Transverse colon (tissue), 4 donors: ENCODE measurements at regions not wholly inside any gene's neighbourhood (a gene's known extent, or its start where the extent isn't known, plus 50 kb on each side); places are given as distances from the start of the nearest gene placed in this dataset.

Experiments used
- DNase-seq: peaks from one replicate; pipeline ENCODE4 v3.0.0-alpha.2; 2019
- H3K27ac ChIP-seq, 4 donors: fragments of 200-600 bp; sonication (generic); 2 replicates each; pipeline ENCODE4 v1.5.1; 2016 to 2018; ENCODE audit warnings: inconsistent platforms in 4 of 4
- H3K27me3 ChIP-seq: fragments of 200-600 bp; sonication (generic); 2 replicates; pipeline ENCODE4 v1.5.1; 2017; ENCODE audit warnings: inconsistent platforms
- H3K36me3 ChIP-seq, 4 donors: fragments of 200-600 bp; sonication (generic); 2 replicates each; pipeline ENCODE4 v1.5.1; 2017 to 2019; ENCODE audit warnings: inconsistent platforms in 4 of 4
- H3K4me1 ChIP-seq, 4 donors: fragments of 200-600 bp; sonication (generic); 2 replicates each; pipeline ENCODE4 v1.5.1; 2017 to 2020; ENCODE audit warnings: inconsistent platforms in 4 of 4
- H3K4me3 ChIP-seq, 4 donors: fragments of 200-600 bp; sonication (generic); 1 replicate in 1 of 4; 2 replicates in 3 of 4; pipeline versions ENCODE4 v1.5.1 to v1.6.1; 2017 to 2019; ENCODE audit warnings: inconsistent platforms in 4 of 4
- H3K9me3 ChIP-seq, 2 donors: fragments of 200-600 bp; sonication (generic); 2 replicates each; pipeline ENCODE4 v1.5.1; 2017 to 2019; ENCODE audit warnings: inconsistent platforms in 2 of 2
- CTCF ChIP-seq, 5 experiments: fragments of 200-600 bp in 3 of 5; fragments of 450-650 bp in 2 of 5; sonication (generic) in 3 of 5; IDR thresholded peaks; 1 replicate in 2 of 5; 2 replicates in 3 of 5; pipeline ENCODE4 v1.5.1; 2016 to 2017; ENCODE audit warnings: antibody characterized with exemption in 5 of 5, inconsistent platforms in 3 of 5, mild to moderate bottlenecking in 2 of 5, moderate library complexity in 1 of 5
- EP300 ChIP-seq: sonication (generic); formaldehyde crosslinking; IDR thresholded peaks from one replicate; pipeline ENCODE4 v1.6.1; 2017; ENCODE audit warnings: antibody characterized with exemption, low read depth
- POLR2A ChIP-seq: fragments of 450-650 bp; IDR thresholded peaks from one replicate; pipeline ENCODE4 v1.6.1; 2016; ENCODE audit warnings: antibody characterized with exemption, mild to moderate bottlenecking, moderate library complexity
- POLR2AphosphoS5 ChIP-seq, 3 donors: sonication (generic); formaldehyde crosslinking; IDR thresholded peaks; one replicate each; pipeline ENCODE4 v1.6.1; 2016; ENCODE audit warnings: antibody characterized with exemption in 3 of 3
- WGBS, 2 donors: methylation state at CpG; one replicate each; pipeline ENCODE4 v1.1.5; 2018; ENCODE audit warnings: low coverage in 1 of 2; 5-methylcytosine and 5-hydroxymethylcytosine counted together
- in situ Hi-C, 4 donors: fragments of 200-750 bp; cut with MboI; loops; one replicate each; pipeline versions ENCODE4 v1.15.0 to v1.15.1; 2017; ENCODE audit warnings: low sequenced_read_pairs in 3 of 4, low pct_ligation_motif_present in 1 of 4, low pct_unique_long_range_greater_than_20kb in 1 of 4
- intact Hi-C: fragments of 100-400 bp; cut with DNase I; formaldehyde crosslinking; loops from one replicate; pipeline ENCODE4 v1.15.1; 2023; ENCODE audit warnings: low total_unique reads

GRCh38 chr2:120452945-120453634 is 107.2 kb downstream of the INHBB start:
- TF ChIP-seq EP300 (no peak), POLR2A (no peak), CTCF (IDR thresholded peaks at IDR 0.05) (no peak), POLR2AphosphoS5 (IDR thresholded peaks at IDR 0.05) (no peak)
- Histone ChIP-seq H3K4me3 (no peak overlapping the region), H3K4me1 (no peaks in the 10 kb centered on the region), H3K27ac (no peak overlapping the region), H3K27me3 (no peaks in the 10 kb centered on the region), H3K36me3 (no peaks in the 10 kb centered on the region), H3K9me3 (peaks cover 0 to 3% of the 10 kb centered on the region in 2 donors)
- intact Hi-C loops, result no loop called here
- WGBS, 2 donors, result 90% methylated on average over 13 of the region's 13 CpGs; no CpG with 5 or more reads in 1 of the 2 donors
- in situ Hi-C loops, result no loop called here
- DNase-seq, result no peak

DNA sequence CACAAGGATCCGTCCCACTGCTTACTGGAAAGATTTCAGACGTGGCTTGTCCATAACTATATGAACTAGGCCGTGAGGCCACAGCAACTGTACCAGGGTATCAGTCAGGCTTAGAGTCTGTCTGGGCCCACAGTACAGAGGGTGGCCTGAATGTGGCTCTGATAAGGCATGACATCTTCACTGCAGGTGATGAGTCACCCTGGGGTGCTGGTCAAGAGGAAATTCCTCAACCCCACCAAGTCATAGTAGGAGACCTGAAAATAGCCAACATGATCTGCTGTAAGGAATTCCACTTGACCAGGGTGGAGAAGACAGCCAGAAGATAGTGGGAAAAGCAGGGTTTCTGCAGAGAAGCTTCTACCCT is 107.7 kb downstream of the INHBB start:
- TF ChIP-seq CTCF (IDR thresholded peaks at IDR 0.05) (no peak), POLR2AphosphoS5 (IDR thresholded peaks at IDR 0.05) (no peak), EP300 (no peak), POLR2A (no peak)
- no peak overlapping the region for H3K4me3 ChIP-seq
- DNase-seq, result no peak
- in situ Hi-C loops (no loop called here), intact Hi-C loops (no loop called here)
- H3K4me1 ChIP-seq, result no peaks in the 10 kb centered on the region
- H3K36me3 ChIP-seq, result no peaks in the 10 kb centered on the region
- H3K27ac ChIP-seq, result no peak overlapping the region
- no peaks in the 10 kb centered on the region for H3K27me3 ChIP-seq
- 93% methylated on average over 3 of the region's 3 CpGs; no CpG with 5 or more reads in 1 of the 2 donors for WGBS, 2 donors
- H3K9me3 ChIP-seq, result peaks cover 0 to 3% of the 10 kb centered on the region in 2 donors

GRCh38 chr2:120454654-120455385 is 108.9 kb downstream of the INHBB start:
- in situ Hi-C loops (no loop called here), intact Hi-C loops (no loop called here)
- TF ChIP-seq POLR2AphosphoS5 (IDR thresholded peaks at IDR 0.05) (no peak), EP300 (no peak), POLR2A (no peak), CTCF (IDR thresholded peaks at IDR 0.05) (no peak)

GRCh38 chr2:120455390-120455789 is 109.5 kb downstream of the INHBB start:
- intact Hi-C loops (no loop called here), in situ Hi-C loops (no loop called here)
- H3K27ac ChIP-seq, result no peak overlapping the region
- peaks cover 3 to 6% of the 10 kb centered on the region in 2 donors for H3K9me3 ChIP-seq
- no peak for DNase-seq
- no peaks in the 10 kb centered on the region for H3K36me3 ChIP-seq
- H3K27me3 ChIP-seq, result no peaks in the 10 kb centered on the region
- H3K4me1 ChIP-seq, result no peaks in the 10 kb centered on the region
- no peak overlapping the region for H3K4me3 ChIP-seq
- no peak for TF ChIP-seq EP300
- no peak for TF ChIP-seq POLR2AphosphoS5 (IDR thresholded peaks at IDR 0.05)
- no peak for TF ChIP-seq POLR2A
- no peak for TF ChIP-seq CTCF (IDR thresholded peaks at IDR 0.05)
- WGBS, 2 donors, result 67% methylated on average over 1 of the region's 1 CpG

More at GRCh38 chr2:120454654-120455385, 108.9 kb downstream of the INHBB start:
- H3K27ac ChIP-seq, result no peak overlapping the region
- no peaks in the 10 kb centered on the region for H3K27me3 ChIP-seq
- no peak for DNase-seq
- no peak overlapping the region for H3K4me3 ChIP-seq
- no peaks in the 10 kb centered on the region for H3K4me1 ChIP-seq
- no peaks in the 10 kb centered on the region for H3K36me3 ChIP-seq
- WGBS, 2 donors, result 75 to 82% methylated on average over 11 to 12 of the region's 12 CpGs
- H3K9me3 ChIP-seq, result peaks cover 3 to 6% of the 10 kb centered on the region in 2 donors
